ENCODE measurements at regions not wholly inside any gene's neighbourhood (a gene's known extent, or its start where the extent isn't known, plus 50 kb on each side); places are given as distances from the start of the nearest gene placed in this dataset.

GRCh38 chr12:113546916-113547863, 75.5 kb upstream of the LHX5 start:
- TF ChIP-seq CTCF (IDR thresholded peaks at IDR 0.05), result no peak
- DNase-seq (no peak), ATAC-seq (ENCODE audit: low read depth) (no peak)
- intact Hi-C loops (cut with micrococcal nuclease), result no loop called here
- H3K4me3 Mint-ChIP-seq, result no peak overlapping the region
- peaks cover 8% of the 10 kb centered on the region for H3K9me3 Mint-ChIP-seq
- CTCF ChIA-PET, result no interaction called here
- POLR2A ChIA-PET, result no interaction called here
- no peaks in the 10 kb centered on the region for H3K36me3 Mint-ChIP-seq (ENCODE audit: low read depth)
- no peaks in the 10 kb centered on the region for H3K4me1 Mint-ChIP-seq
- H3K27ac Mint-ChIP-seq, result no peak overlapping the region
- peaks cover 13% of the 10 kb centered on the region for H3K27me3 Mint-ChIP-seq

- Mint-ChIP-seq H3K4me3 (no peak overlapping the region), H3K27me3 (peaks cover 3% of the 10 kb centered on the region), H3K9me3 (peaks cover 4% of the 10 kb centered on the region), H3K36me3 (ENCODE audit: low read depth) (no peaks in the 10 kb centered on the region), H3K4me1 (no peaks in the 10 kb centered on the region), H3K27ac (no peak overlapping the region)
- no peak for DNase-seq
- CTCF ChIA-PET, result no interaction called here
- intact Hi-C loops (cut with micrococcal nuclease), result no loop called here
- ATAC-seq (ENCODE audit: low read depth), result no peak
- no peak for TF ChIP-seq CTCF (IDR thresholded peaks at IDR 0.05)
- POLR2A ChIA-PET, result no interaction called here
Observed at GRCh38 chr12:113537751-113538087, 66.0 kb upstream of the LHX5 start.

- Mint-ChIP-seq H3K9me3 (peaks cover 4% of the 10 kb centered on the region), H3K27ac (no peak overlapping the region), H3K4me1 (no peaks in the 10 kb centered on the region), H3K4me3 (no peak overlapping the region), H3K27me3 (peaks cover 3% of the 10 kb centered on the region), H3K36me3 (ENCODE audit: low read depth) (no peaks in the 10 kb centered on the region)
- DNase-seq (no peak), ATAC-seq (ENCODE audit: low read depth) (no peak)
- intact Hi-C loops (cut with micrococcal nuclease), result no loop called here
- ChIA-PET CTCF (interaction anchor here (0.8 kb wide), 1 partner anchor 983 kb away, joined by 3 read pairs; no protein-coding TSS in a partner anchor), POLR2A (no interaction called here)
- no peak for TF ChIP-seq CTCF (IDR thresholded peaks at IDR 0.05)
Observed at GRCh38 chr12:113537046-113537750, 65.5 kb upstream of the LHX5 start.

GRCh38 chr12:113535100-113535499, 63.4 kb upstream of the LHX5 start:
- ATAC-seq (ENCODE audit: low read depth) (no peak), DNase-seq (no peak)
- ChIA-PET POLR2A (no interaction called here), CTCF (no interaction called here)
- no peak for TF ChIP-seq CTCF (IDR thresholded peaks at IDR 0.05)
- H3K4me1 Mint-ChIP-seq, result no peaks in the 10 kb centered on the region
- no peak overlapping the region for H3K4me3 Mint-ChIP-seq
- no peak overlapping the region for H3K27ac Mint-ChIP-seq
- H3K27me3 Mint-ChIP-seq, result peaks cover 2% of the 10 kb centered on the region
- H3K9me3 Mint-ChIP-seq, result peaks cover 4% of the 10 kb centered on the region
- no peaks in the 10 kb centered on the region for H3K36me3 Mint-ChIP-seq (ENCODE audit: low read depth)
- intact Hi-C loops (cut with micrococcal nuclease), result no loop called here

GRCh38 chr12:113534555-113534954, 62.9 kb upstream of the LHX5 start:
- CTCF ChIA-PET, result no interaction called here
- Mint-ChIP-seq H3K27me3 (peaks cover 2% of the 10 kb centered on the region), H3K9me3 (peaks cover 4% of the 10 kb centered on the region), H3K4me3 (no peak overlapping the region), H3K27ac (no peak overlapping the region), H3K4me1 (no peaks in the 10 kb centered on the region), H3K36me3 (ENCODE audit: low read depth) (no peaks in the 10 kb centered on the region)
- intact Hi-C loops (cut with micrococcal nuclease), result no loop called here
- no peak for DNase-seq
- no peak for ATAC-seq (ENCODE audit: low read depth)
- no peak for TF ChIP-seq CTCF (IDR thresholded peaks at IDR 0.05)
- POLR2A ChIA-PET, result no interaction called here

Measured in activated B cell treated with CpG ODN at 0.5 μM for 24 hours (primary cell).